Endothelial cell (in vitro differentiated cells): ENCODE measurements at regions not wholly inside any gene's neighbourhood (a gene's known extent, or its start where the extent isn't known, plus 50 kb on each side); places are given as distances from the start of the nearest gene placed in this dataset.
A peak's percentile ranks its signal among the peaks of the same experiment; 100 is the strongest.

Experiments used
- DNase-seq: peaks from one replicate; pipeline ENCODE4 v3.0.0; 2021; ENCODE audit warnings: low spot score
- H3K27ac Mint-ChIP-seq: one replicate; pipeline ENCODE4 v1.8.0; 2021; ENCODE audit warnings: mixed read lengths, inconsistent platforms; ENCODE audit not compliant: unreplicated experiment
- H3K27me3 Mint-ChIP-seq: one replicate; pipeline ENCODE4 v1.8.0; 2021; ENCODE audit warnings: mild to moderate bottlenecking, moderate library complexity, mixed read lengths, inconsistent platforms; ENCODE audit not compliant: unreplicated experiment
- H3K36me3 Mint-ChIP-seq: one replicate; pipeline ENCODE4 v1.8.0; 2021; ENCODE audit warnings: mild to moderate bottlenecking, low read depth, mixed read lengths, inconsistent platforms; ENCODE audit not compliant: unreplicated experiment
- H3K4me1 Mint-ChIP-seq: one replicate; pipeline ENCODE4 v1.8.0; 2021; ENCODE audit warnings: mild to moderate bottlenecking, mixed read lengths, inconsistent platforms; ENCODE audit not compliant: unreplicated experiment
- H3K4me3 Mint-ChIP-seq: one replicate; pipeline ENCODE4 v1.8.0; 2021; ENCODE audit warnings: mild to moderate bottlenecking, mixed read lengths, inconsistent platforms; ENCODE audit not compliant: unreplicated experiment
- H3K9me3 Mint-ChIP-seq: one replicate; pipeline ENCODE4 v1.8.0; 2021; ENCODE audit warnings: mixed read lengths, inconsistent platforms; ENCODE audit not compliant: unreplicated experiment
- CTCF ChIP-seq: fragments of 200-600 bp; sonication (generic); IDR thresholded peaks from one replicate; pipeline ENCODE4 v1.5.0; 2021; ENCODE audit warnings: antibody characterized with exemption; ENCODE audit not compliant: unreplicated experiment

- no peaks in the 10 kb centered on the region for H3K27me3 Mint-ChIP-seq
- no peak for DNase-seq
- no peak for TF ChIP-seq CTCF
- H3K4me1 Mint-ChIP-seq: no peaks in the 10 kb centered on the region
- H3K36me3 Mint-ChIP-seq: peaks cover 1% of the 10 kb centered on the region
- H3K9me3 Mint-ChIP-seq: no peaks in the 10 kb centered on the region
- H3K27ac Mint-ChIP-seq: no peak overlapping the region
- H3K4me3 Mint-ChIP-seq: no peak overlapping the region
These were observed 137.6 kb upstream of the PLXNA4 start for GRCh38 chr7:132713893-132714292.

DNA sequence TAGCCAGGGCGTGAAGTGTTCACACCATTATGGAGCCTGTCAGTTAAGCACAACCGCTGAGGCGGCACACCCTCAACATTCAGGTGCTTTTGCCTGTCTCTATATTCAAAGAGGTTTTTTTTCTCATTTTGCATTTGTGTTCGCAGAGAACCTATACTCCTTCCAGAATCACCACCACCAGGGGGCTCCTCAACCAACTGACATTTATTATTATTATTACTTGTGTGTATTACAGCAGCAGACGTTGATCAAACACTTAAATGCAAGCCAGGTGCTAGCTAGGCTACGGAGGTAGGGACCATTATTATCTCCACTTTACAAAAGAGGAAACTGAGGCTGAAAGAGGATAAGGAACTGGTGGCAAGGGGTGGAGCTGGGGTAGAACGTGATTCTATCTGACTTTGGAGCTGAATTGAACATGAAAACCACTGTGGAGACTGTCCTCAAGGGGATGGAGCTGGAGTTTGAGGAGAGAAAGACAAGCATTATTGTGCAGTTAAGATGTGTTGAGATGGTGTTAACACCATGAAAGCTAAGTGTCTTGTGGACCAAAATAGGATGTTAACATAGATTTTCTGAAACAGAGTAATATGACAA is 133.8 kb upstream of the PLXNA4 start:
- DNase-seq: peak; percentile 53
- no peaks in the 10 kb centered on the region for H3K36me3 Mint-ChIP-seq
- H3K4me1 Mint-ChIP-seq: no peaks in the 10 kb centered on the region
- peak; percentile 70 for TF ChIP-seq CTCF
- H3K4me3 Mint-ChIP-seq: no peak overlapping the region
- H3K27me3 Mint-ChIP-seq: no peaks in the 10 kb centered on the region
- H3K9me3 Mint-ChIP-seq: no peaks in the 10 kb centered on the region
- no peak overlapping the region for H3K27ac Mint-ChIP-seq

- no peaks in the 10 kb centered on the region for H3K4me1 Mint-ChIP-seq
- DNase-seq: no peak
- H3K27ac Mint-ChIP-seq: no peak overlapping the region
- no peak for TF ChIP-seq CTCF
- no peaks in the 10 kb centered on the region for H3K27me3 Mint-ChIP-seq
- H3K36me3 Mint-ChIP-seq: no peaks in the 10 kb centered on the region
- no peak overlapping the region for H3K4me3 Mint-ChIP-seq
- H3K9me3 Mint-ChIP-seq: no peaks in the 10 kb centered on the region
These were observed 132.2 kb upstream of the PLXNA4 start for GRCh38 chr7:132708470-132708869.

DNA sequence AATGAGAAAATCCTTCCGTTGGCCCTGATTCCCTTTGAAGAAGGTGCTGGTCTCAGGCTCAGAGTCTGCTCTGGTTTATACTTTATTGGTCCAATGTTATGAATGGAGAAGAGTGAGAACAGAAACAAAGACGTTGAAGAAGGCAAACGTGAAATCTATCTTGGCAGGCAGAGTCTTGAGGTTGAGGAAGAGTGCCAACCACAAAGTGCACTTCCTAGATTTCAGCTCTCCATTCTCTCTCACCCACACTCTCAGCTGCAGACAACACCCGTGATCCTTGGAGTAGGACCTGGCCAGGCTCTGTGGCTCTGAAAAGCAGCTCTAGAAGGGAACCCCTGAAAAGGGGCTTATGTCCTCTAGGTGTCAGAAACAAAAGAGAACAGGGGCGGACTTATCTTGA is 128.9 kb upstream of the PLXNA4 start:
- H3K27ac Mint-ChIP-seq: no peak overlapping the region
- no peak overlapping the region for H3K4me3 Mint-ChIP-seq
- H3K27me3 Mint-ChIP-seq: peaks cover 3% of the 10 kb centered on the region
- no peak for TF ChIP-seq CTCF
- H3K4me1 Mint-ChIP-seq: no peaks in the 10 kb centered on the region
- H3K9me3 Mint-ChIP-seq: no peaks in the 10 kb centered on the region
- DNase-seq: no peak
- H3K36me3 Mint-ChIP-seq: no peaks in the 10 kb centered on the region

DNA sequence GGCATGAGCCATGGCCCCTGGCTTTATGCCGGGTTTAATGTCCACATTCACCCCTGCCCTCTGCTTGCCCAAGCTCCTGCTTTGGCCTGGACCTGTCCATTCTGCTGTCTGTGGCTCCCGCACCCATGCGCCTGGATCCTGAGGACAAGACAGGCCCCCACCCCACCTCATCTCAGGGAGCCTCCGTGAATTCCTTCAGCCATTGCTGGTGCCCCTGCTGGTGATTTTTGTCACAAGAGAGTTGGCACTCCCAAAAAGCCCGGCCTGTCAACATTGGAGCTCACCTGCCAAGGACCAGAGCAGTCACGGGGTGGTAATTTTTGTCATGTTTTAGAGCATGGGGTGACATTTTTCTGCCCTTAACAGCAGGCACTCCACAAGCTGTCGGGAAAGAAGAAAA is 127.5 kb upstream of the PLXNA4 start:
- no peak overlapping the region for H3K4me3 Mint-ChIP-seq
- H3K27me3 Mint-ChIP-seq: peaks cover 3% of the 10 kb centered on the region
- H3K36me3 Mint-ChIP-seq: no peaks in the 10 kb centered on the region
- no peaks in the 10 kb centered on the region for H3K4me1 Mint-ChIP-seq
- H3K27ac Mint-ChIP-seq: no peak overlapping the region
- no peak for TF ChIP-seq CTCF
- no peaks in the 10 kb centered on the region for H3K9me3 Mint-ChIP-seq
- DNase-seq: no peak
